ENCODE measurements at regions not wholly inside any gene's neighbourhood (a gene's known extent, or its start where the extent isn't known, plus 50 kb on each side); places are given as distances from the start of the nearest gene placed in this dataset.
"Not testable (repeated sequence)": the region's sequence is repeated elsewhere in the genome, so short reads cannot be mapped to it uniquely, and the experiment has no call there.

DNA sequence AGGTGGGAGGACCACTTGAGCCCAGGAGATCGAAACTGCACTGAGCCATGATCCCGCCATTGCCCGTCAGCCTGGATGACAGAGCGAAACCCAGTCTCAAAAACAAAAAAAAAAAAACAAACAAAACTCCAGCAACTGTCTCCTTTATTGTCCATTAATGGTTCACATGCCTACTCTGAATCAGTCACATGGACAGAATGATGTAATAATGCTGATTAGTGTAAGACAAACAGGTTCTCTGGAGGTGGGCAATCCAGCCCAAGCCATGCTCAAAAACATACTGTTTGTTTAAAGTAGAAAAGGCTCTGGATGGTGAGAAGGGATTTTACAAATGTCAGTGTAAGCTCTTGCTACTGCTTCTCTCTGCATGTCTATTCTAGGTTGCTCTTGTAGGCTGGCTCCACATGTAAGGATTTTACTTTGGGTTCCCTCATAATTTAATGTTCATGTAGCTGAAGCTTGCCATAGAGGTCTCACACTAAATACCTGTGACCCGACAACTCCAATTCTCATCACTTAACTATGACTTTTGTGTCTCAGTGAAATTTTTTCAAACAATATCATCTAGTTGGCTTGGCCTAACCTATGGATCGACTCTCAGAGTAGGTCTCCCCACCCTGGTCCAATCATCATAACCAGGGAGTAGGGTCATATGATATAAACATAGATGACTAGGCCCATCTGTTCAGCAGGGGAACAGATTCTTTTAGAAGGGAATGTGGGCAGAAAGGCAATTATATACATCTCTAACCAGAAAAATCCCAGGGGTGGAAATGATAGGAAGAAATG lies 83.9 kb upstream of the SLC39A10 start:
- DNase-seq (ENCODE audit: low read depth in 4 of 4, low spot score in 1 of 4): no peak

- no peak for DNase-seq (ENCODE audit: low read depth in 4 of 4, low spot score in 1 of 4)
These were observed 86.7 kb upstream of the SLC39A10 start for GRCh38 chr2:195570329-195570728.

GRCh38 chr2:195569255-195569654 lies 87.8 kb upstream of the SLC39A10 start:
- DNase-seq (ENCODE audit: low read depth in 4 of 4, low spot score in 1 of 4): no peak

- DNase-seq (ENCODE audit: low read depth in 4 of 4, low spot score in 1 of 4): not testable (repeated sequence)
These were observed 92.3 kb upstream of the SLC39A10 start for GRCh38 chr2:195564625-195565135.

DNA sequence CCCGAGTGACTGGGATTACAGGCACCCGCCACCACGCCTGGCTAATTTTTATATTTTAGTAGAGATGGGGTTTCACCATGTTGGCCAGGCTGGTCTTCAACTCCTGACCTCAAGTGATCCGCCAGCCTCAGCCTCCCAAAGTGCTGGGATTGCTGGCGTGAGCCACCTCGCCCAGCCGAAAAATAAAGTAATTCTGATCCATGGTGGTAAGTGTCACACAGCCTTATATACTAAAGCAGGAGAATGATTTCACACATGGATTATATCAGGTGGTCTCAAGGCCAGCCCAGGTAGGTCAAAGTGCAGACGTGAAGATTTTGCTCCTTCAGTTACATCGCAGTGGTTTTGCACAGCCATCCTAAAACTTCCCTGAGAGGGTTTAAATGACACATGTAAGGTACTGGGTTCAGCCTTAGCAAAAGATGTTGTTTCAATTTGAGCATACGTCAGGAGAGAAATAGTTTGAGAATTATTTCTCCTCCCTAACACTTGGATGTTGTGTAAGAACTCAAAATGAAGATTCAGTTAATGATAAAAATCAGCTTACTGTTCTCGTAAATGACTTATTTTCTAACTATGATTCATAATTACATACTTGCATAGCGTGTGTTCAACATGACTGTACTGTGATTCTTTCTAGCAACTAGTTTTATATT lies 93.0 kb upstream of the SLC39A10 start:
- no peak for DNase-seq (ENCODE audit: low read depth in 4 of 4, low spot score in 1 of 4)

GRCh38 chr2:195562570-195563566 lies 94.2 kb upstream of the SLC39A10 start:
- no peak for DNase-seq (ENCODE audit: low read depth in 4 of 4, low spot score in 1 of 4)

DNA sequence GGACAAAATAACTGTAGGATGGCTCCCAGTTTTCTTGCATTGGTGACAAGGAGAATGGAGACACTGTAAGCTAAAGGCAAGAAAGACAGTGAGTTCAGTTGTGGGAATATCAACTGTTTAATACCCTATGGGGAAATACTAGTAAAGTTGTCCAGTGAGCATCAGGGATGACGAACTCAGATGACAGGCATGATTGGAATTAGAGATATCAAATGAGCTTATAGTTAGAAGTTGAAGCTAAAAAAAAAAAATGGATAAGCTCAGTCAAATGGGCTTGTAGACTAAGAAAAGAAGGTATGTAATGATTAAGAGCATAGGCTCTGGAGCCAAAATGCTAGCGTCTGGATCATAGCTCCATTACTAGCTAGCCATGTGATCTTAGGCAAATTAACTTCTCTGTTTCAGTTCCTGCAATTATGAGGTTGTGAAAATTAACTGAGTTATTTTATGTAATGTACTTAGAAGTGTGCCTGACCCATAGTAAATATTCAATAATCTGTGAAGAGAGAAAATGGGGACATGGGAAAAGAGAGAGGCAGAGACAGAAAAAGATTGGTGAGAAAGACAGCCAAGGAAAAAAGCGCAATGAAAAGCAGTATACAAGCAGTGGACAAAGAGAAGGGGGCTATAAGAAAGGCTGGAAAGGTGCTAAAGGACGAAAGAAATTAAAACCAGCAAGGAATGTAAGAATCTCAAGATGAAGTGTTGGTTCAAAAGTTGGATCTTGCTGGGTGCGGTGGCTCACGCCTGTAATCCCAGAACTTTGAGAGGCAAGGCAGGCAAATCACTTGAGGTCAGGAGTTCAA lies 95.7 kb upstream of the SLC39A10 start:
- no peak for DNase-seq (ENCODE audit: low read depth in 4 of 4, low spot score in 1 of 4)

GRCh38 chr2:195560209-195560895 lies 96.7 kb upstream of the SLC39A10 start:
- no peak for DNase-seq (ENCODE audit: low read depth in 4 of 4, low spot score in 1 of 4)

- DNase-seq (ENCODE audit: low read depth in 4 of 4, low spot score in 1 of 4): peak in 2 of 4 experiments; percentile 29 to 44
These were observed 97.6 kb upstream of the SLC39A10 start for GRCh38 chr2:195559431-195559914.

- no peak for DNase-seq (ENCODE audit: low read depth in 4 of 4, low spot score in 1 of 4)
These were observed 101.1 kb upstream of the SLC39A10 start for GRCh38 chr2:195555971-195556370.

DNA sequence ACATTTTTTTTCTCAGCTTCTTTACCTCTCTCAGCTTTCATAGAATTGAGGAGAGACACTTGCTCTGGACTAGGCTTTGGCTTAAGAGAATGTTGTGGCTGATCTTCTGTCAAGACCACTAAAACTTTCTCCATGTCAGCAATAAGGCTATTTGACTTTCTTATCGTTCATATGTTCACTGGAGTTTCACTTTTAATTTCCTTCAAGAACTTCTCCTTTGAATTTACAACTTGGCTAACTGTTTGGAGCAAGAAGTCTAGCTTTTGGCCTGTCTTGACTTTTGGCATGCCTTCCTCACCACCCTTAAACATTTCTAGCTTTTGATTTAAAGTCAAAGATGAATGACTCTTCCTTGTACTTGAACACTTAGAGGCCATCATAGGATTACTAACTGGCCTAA lies 104.4 kb upstream of the SLC39A10 start:
- DNase-seq (ENCODE audit: low read depth in 4 of 4, low spot score in 1 of 4): no peak

GRCh38 chr2:195548198-195548940 lies 108.7 kb upstream of the SLC39A10 start:
- no peak for DNase-seq (ENCODE audit: low read depth in 4 of 4, low spot score in 1 of 4)

DNA sequence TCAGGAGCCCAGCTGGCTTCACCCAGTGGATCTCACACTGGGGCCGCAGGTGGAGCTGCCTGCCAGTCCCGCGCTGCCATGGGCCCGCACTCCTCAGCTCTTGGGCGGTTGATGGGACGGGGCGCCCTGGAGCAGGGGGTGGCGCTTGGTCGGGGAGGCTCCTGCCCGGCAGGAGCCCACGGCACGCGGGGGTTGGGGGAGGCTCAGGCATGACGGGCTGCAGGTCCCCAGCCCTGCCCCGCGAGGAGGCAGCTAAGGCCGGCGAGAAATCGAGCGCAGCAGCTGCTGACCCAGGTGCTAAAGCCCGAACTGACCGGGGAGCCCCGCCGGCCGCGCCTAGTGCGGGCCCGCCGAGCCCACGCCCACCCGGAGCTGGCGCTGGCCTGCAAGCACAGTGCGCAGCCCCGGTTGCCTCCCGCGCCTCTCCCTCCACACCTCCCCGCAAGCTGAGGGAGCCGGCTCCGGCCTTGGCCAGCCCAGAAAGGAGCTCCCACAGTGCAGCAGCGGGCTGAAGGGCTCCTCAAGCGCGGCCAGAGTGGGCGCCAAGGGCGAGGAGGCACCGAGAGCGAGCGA lies 109.7 kb upstream of the SLC39A10 start:
- DNase-seq (ENCODE audit: low read depth in 4 of 4, low spot score in 1 of 4): not testable (repeated sequence)

DNA sequence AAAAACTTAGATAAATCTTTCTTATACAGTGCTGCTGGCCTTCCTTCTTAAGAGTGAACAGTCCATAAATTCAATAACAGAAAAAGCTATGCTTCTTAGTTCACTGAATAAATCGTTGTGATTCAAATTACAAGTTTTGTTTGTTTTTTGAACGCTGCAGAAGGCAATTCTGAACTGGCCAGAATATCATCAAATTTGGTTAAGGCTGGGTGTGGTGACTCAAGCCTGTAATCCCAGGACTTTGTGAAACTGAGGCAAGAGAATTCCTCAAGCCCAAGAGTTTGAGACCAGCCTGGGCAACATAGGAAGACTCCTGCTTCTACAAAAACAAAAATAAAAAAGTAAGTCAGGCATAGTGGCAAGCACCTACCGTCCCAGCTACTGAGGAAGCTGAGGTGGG lies 111.2 kb upstream of the SLC39A10 start:
- DNase-seq (ENCODE audit: low read depth in 4 of 4, low spot score in 1 of 4): no peak

DNA sequence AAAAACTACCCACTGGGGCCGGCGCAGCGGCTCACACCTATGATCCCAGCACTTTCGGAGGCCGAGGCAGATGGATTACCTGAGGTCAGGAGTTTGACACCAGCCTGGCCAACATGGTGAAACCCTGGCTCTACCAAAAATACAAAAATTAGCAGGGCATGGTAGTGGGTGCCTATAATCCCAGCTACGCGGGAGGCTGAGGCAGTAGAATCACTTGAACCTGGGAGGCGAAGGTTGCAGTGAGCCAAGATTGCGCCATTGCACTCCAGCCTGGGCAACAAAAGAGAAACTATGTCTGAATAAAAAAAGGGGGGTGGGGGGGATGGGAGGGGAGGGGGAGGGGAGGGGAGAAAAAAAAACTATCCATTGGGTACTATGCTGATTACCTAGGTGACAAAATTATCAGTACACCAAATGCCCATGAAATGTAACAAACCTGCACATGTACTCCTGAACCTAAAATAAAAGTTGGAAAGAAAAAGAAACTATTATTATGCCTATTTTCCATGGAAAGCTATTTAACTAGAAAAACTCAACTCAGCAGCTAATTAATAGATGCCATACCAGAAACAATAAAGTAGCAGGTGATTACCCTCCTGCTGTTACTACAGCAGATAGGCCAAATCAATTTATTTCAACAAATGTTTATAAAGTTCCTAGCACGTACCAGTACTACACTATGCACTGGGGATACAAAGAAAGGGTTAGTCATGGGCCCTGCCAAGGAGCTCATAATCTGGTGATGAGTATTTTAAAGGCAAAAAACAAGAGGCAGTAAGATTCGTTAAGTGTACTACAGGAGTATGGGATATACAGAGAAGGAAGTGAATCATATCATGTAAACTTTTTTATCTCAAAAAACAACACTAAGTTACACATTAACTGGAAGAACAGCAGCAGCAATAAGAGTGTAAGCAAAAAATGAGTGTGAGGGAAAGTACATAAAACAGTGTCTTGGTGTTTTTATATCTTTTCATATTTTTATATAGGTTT lies 112.8 kb upstream of the SLC39A10 start:
- DNase-seq (ENCODE audit: low read depth in 4 of 4, low spot score in 1 of 4): no peak

DNA sequence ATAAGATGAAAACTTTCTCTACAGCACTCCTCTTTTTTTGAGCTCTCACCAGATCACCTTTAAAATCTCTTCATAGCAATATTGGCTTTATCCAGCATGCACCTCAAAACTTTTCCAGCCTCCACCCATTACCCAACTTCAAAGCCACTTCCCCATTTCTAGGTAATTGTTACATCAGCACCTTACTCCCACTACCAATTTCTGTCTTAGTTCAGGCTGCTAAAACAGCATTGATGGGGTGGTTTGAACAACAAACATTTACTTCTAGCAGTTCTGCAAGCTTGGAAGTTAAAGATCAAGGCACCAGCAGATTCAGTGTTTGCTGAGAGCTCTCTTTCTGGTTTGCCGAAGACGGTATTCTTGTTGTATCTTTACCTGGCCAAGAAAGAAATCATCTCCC lies 114.0 kb upstream of the SLC39A10 start:
- no peak for DNase-seq (ENCODE audit: low read depth in 4 of 4, low spot score in 1 of 4)

DNA sequence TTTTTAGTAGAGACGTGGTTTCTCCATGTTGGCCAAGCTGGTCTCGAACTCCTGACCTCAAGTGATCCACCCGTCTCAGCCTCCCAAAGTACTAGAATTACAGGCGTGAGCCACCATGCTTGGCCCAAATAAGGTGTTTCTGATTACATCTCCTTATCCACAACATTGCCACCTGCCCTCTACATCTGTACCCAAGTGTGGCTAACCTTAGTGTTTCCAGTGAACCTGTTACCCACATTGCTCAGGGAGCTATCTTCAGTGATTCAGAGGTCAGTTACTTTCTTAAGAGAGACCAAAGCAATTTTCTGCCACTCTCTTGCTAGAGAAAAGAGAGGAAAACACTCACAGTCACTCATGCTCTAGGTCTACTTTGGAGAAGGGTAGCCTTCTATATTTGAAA lies 115.0 kb upstream of the SLC39A10 start:
- no peak for DNase-seq (ENCODE audit: low read depth in 4 of 4, low spot score in 1 of 4)
